GM23248 (cell line): ENCODE measurements at regions not wholly inside any gene's neighbourhood (a gene's known extent, or its start where the extent isn't known, plus 50 kb on each side); places are given as distances from the start of the nearest gene placed in this dataset.

Experiments used
- DNase-seq: peaks from one replicate; pipeline ENCODE4 v3.0.0-alpha.2; 2015
- H2AFZ ChIP-seq: fragments of 200-600 bp; sonication (generic); 2 replicates; pipeline ENCODE4 v1.6.1; 2016; ENCODE audit warnings: antibody characterized with exemption
- H3F3A ChIP-seq: fragments of 200-600 bp; sonication (generic); 2 replicates; pipeline ENCODE4 v1.6.1; 2016; ENCODE audit warnings: mild to moderate bottlenecking, antibody characterized with exemption, mixed run types; ENCODE audit not compliant: insufficient read depth
- H3K27ac ChIP-seq: fragments of 200-600 bp; sonication (generic); 2 replicates; pipeline ENCODE4 v1.5.1; 2016; ENCODE audit warnings: mild to moderate bottlenecking
- H3K27me3 ChIP-seq: fragments of 200-600 bp; sonication (generic); replicated peaks from 2 replicates; pipeline ENCODE4 v1.6.1; 2016; ENCODE audit warnings: mild to moderate bottlenecking; ENCODE audit not compliant: insufficient read depth
- H3K36me3 ChIP-seq: fragments of 200-600 bp; sonication (generic); 2 replicates; pipeline ENCODE4 v1.6.1; 2016; ENCODE audit warnings: low read depth, mild to moderate bottlenecking
- H3K4me1 ChIP-seq: fragments of 200-600 bp; sonication (generic); 2 replicates; pipeline ENCODE4 v1.6.1; 2016; ENCODE audit warnings: mild to moderate bottlenecking; ENCODE audit not compliant: insufficient read depth
- H3K4me2 ChIP-seq: fragments of 200-600 bp; sonication (generic); one replicate; pipeline ENCODE4 v1.6.1; 2016; ENCODE audit warnings: mild to moderate bottlenecking; ENCODE audit not compliant: unreplicated experiment
- H3K4me3 ChIP-seq: fragments of 200-600 bp; sonication (generic); 2 replicates; pipeline ENCODE4 v1.5.1; 2016; ENCODE audit warnings: mild to moderate bottlenecking
- H3K79me2 ChIP-seq: fragments of 200-600 bp; sonication (generic); 2 replicates; pipeline ENCODE4 v1.6.1; 2016; ENCODE audit warnings: mild to moderate bottlenecking; ENCODE audit not compliant: insufficient read depth
- H3K9ac ChIP-seq: fragments of 200-600 bp; sonication (generic); 2 replicates; pipeline ENCODE4 v1.6.1; 2016; ENCODE audit warnings: mild to moderate bottlenecking
- H3K9me2 ChIP-seq: fragments of 200-600 bp; sonication (generic); 2 replicates; pipeline ENCODE4 v1.6.1; 2016; ENCODE audit warnings: mixed run types, mild to moderate bottlenecking, moderate library complexity; ENCODE audit not compliant: insufficient read depth
- H3K9me3 ChIP-seq: fragments of 200-600 bp; sonication (generic); one replicate; pipeline ENCODE4 v1.6.1; 2017; ENCODE audit warnings: low read depth
- H4K20me1 ChIP-seq: fragments of 200-600 bp; sonication (generic); 2 replicates; pipeline ENCODE4 v1.6.0; 2016; ENCODE audit not compliant: insufficient read depth
- EZH2 ChIP-seq: fragments of 200-600 bp; sonication (generic); IDR thresholded peaks from 2 replicates; pipeline ENCODE4 v1.6.1; 2018; ENCODE audit warnings: antibody characterized with exemption, mild to moderate bottlenecking; ENCODE audit not compliant: insufficient read depth, poor library complexity, severe bottlenecking
- EZH2phosphoT487 ChIP-seq: fragments of 200-600 bp; sonication (generic); IDR thresholded peaks from 2 replicates; pipeline ENCODE4 v1.6.1; 2018; ENCODE audit warnings: antibody characterized with exemption, moderate library complexity, mild to moderate bottlenecking, low read depth; ENCODE audit not compliant: insufficient read depth
- WGBS, 2 experiments: methylation state at CpG; one replicate each; pipeline ENCODE4 v1.1.6; 2015 to 2017; ENCODE audit warnings: low lambda C conversion rate in 2 of 2, low coverage in 1 of 2; ENCODE audit errors: missing lambda C conversion rate in 2 of 2; 5-methylcytosine and 5-hydroxymethylcytosine counted together
- in situ Hi-C: fragments of 300-500 bp; cut with MboI; formaldehyde crosslinking; loops from 2 replicates; pipeline ENCODE4 v1.15.0; 2020

DNA sequence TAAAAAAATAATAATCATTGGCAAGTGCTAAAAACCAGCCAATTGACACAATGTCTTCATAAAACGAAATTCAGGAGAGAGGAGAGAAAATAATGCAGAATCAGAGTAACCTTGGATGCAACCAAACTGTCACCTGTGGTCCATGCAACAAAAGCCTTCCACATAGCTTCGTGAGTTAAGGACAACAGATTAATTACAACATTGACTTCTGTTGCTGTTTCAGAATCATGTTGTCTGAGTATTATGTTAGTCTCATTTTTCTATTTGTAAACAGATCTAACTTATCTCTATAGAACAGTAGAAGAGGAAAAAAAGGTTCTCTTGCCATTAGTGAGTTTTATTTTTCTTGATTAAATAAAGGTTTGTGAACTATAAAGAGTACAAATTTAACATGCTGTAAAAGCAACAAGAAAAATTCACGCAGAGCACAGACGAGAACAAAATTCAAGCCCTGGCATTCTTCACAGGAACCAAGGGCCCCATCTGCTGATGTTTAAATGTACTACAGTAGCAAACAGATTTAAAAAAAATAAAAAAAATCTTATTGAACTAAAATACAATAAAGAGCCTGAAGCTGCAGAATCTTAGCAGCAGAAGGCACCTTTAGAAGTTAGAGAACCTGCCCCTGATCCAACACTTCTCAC is 381.1 kb upstream of the PKN2 start:
- in situ Hi-C loops = no loop called here
- H3K27ac ChIP-seq = no peak overlapping the region
- H3F3A ChIP-seq = no peaks in the 10 kb centered on the region
- H3K4me1 ChIP-seq = no peaks in the 10 kb centered on the region
- TF ChIP-seq EZH2 (no peak), EZH2phosphoT487 (no peak)
- no peaks in the 10 kb centered on the region for H3K27me3 ChIP-seq
- no peaks in the 10 kb centered on the region for H3K9me3 ChIP-seq
- WGBS, 2 experiments = 13 to 20% methylated on average over 4 of the region's 4 CpGs
- H2AFZ ChIP-seq = peak overlapping the region; percentile 32; the same call in 1 of the 2 replicates
- no peak overlapping the region for H3K4me3 ChIP-seq
- DNase-seq = peak; percentile 80
- H4K20me1 ChIP-seq = no peaks in the 10 kb centered on the region
- no peaks in the 10 kb centered on the region for H3K79me2 ChIP-seq
- H3K4me2 ChIP-seq = no peak overlapping the region
- H3K36me3 ChIP-seq = no peaks in the 10 kb centered on the region
- H3K9me2 ChIP-seq = no peaks in the 10 kb centered on the region
- H3K9ac ChIP-seq = no peak overlapping the region

DNA sequence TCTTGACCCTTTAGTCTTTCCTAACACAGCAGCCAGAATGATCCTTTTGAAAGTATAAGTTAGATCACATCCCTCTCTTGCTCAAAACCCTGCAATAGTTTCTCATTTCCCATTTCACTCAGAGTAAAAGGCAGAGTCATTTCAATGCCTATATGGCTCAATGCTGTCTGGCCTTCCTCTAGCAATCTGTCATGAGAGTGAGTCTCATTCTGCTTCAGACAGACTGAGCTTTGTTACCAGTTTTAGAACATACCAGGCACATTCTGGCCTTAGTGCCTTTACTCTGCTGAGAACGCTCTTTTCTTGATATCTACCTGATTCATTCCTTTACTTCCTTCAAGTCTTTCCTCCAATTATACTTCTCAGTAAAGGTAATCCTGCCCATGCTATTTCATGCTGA is 372.8 kb upstream of the PKN2 start:
- H3K4me3 ChIP-seq = no peak overlapping the region
- TF ChIP-seq EZH2phosphoT487 = no peak

DNA sequence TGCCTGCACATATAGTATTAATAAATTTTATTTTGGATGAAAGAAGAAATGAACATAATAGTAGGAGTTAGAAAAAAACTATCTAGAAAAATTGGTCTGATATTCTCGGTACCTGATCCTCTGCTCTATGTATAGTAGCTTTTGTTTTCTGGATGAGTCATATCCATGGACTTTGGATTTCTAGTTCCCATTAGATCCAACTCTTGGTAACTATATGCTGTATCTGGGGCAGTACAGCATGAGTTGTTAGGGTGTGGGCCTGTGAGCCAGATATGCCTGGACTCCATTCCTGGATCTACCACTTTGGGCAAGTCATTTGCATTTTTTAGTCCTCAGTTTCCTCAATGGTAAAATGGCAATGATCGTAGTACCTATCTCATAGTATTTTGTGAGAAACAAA is 372.2 kb upstream of the PKN2 start:
- Histone ChIP-seq H3K9me2 (no peaks in the 10 kb centered on the region), H3K4me2 (no peak overlapping the region), H3K27me3 (no peaks in the 10 kb centered on the region), H3K36me3 (no peaks in the 10 kb centered on the region), H3K79me2 (no peaks in the 10 kb centered on the region), H3K4me3 (no peak overlapping the region), H4K20me1 (no peaks in the 10 kb centered on the region), H3K9ac (no peak overlapping the region), H3K9me3 (no peaks in the 10 kb centered on the region), H3F3A (no peaks in the 10 kb centered on the region), H2AFZ (no peak overlapping the region), H3K4me1 (no peaks in the 10 kb centered on the region), H3K27ac (no peak overlapping the region)
- in situ Hi-C loops = no loop called here
- WGBS, 2 experiments = 83 to 86% methylated on average over 2 of the region's 2 CpGs
- no peak for DNase-seq
- TF ChIP-seq EZH2 (no peak), EZH2phosphoT487 (no peak)

More for the DNA sequence above, 372.8 kb upstream of the PKN2 start:
- no peak overlapping the region for H3K9ac ChIP-seq
- no peak overlapping the region for H3K27ac ChIP-seq
- H3K36me3 ChIP-seq = no peaks in the 10 kb centered on the region
- WGBS, 2 experiments = 73 to 74% methylated on average over 1 of the region's 1 CpG
- H4K20me1 ChIP-seq = no peaks in the 10 kb centered on the region
- H3K4me2 ChIP-seq = no peak overlapping the region
- in situ Hi-C loops = no loop called here
- H3K4me1 ChIP-seq = no peaks in the 10 kb centered on the region
- DNase-seq = no peak
- H3K9me3 ChIP-seq = no peaks in the 10 kb centered on the region
- H3K9me2 ChIP-seq = no peaks in the 10 kb centered on the region
- H3K27me3 ChIP-seq = no peaks in the 10 kb centered on the region
- no peaks in the 10 kb centered on the region for H3K79me2 ChIP-seq
- H3F3A ChIP-seq = no peaks in the 10 kb centered on the region
- no peak overlapping the region for H2AFZ ChIP-seq

DNA sequence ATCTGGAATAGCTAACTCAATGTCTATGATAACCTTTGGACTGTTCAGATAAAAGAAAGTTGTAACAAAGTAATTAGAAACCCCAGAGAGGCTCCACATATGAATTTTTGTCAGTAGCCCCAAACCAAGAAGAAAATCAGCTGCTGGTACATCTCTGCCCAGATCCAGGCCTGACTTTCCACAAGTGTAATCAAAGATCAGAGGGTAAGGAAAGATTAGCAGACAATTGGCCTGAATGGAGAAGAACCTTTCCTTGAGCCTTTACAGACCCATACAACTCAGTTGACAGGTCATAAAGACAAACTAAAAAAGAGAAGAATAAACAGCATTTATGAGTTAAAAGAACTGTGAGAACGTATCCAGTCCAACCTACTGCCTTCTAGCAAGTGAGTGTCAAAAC is 366.7 kb upstream of the PKN2 start:
- WGBS, 2 experiments = 56 to 70% methylated on average over 1 of the region's 1 CpG
- TF ChIP-seq EZH2 (no peak), EZH2phosphoT487 (no peak)
- no peaks in the 10 kb centered on the region for H3K9me2 ChIP-seq

DNA sequence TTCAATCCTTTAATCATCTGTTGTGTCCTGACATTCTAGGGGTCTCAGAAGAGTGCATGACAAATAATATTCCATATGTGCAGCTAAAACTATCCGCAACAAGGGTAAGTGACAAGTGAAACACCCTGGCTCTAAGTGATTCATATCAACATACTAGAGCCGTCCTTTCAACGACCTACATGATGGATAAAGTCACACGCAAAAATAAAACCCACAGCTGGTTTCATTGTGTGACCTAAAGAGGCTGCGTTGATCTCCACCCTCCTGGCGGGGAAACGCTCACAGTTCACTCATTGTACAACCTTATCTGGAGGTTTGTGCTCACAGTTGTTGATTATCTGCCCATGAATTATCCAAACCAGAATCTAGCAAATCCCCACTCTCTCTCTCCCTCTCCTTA is 365.3 kb upstream of the PKN2 start:
- DNase-seq = no peak
- Histone ChIP-seq H3K4me1 (no peaks in the 10 kb centered on the region), H3K9me2 (no peaks in the 10 kb centered on the region), H3K9ac (no peak overlapping the region), H3K36me3 (no peaks in the 10 kb centered on the region), H2AFZ (no peak overlapping the region), H3K79me2 (no peaks in the 10 kb centered on the region), H3K9me3 (no peaks in the 10 kb centered on the region), H3K27me3 (no peaks in the 10 kb centered on the region), H3K4me3 (no peak overlapping the region), H3K27ac (no peak overlapping the region), H4K20me1 (no peaks in the 10 kb centered on the region), H3F3A (no peaks in the 10 kb centered on the region), H3K4me2 (no peak overlapping the region)
- 88 to 93% methylated on average over 7 of the region's 7 CpGs for WGBS, 2 experiments
- in situ Hi-C loops = no loop called here
- TF ChIP-seq EZH2phosphoT487 (no peak), EZH2 (no peak)

More for the DNA sequence above, 366.7 kb upstream of the PKN2 start:
- Histone ChIP-seq H2AFZ (no peak overlapping the region), H3K27ac (no peak overlapping the region), H3K9ac (no peak overlapping the region), H3K9me3 (no peaks in the 10 kb centered on the region), H3K4me2 (no peak overlapping the region), H3K36me3 (no peaks in the 10 kb centered on the region), H3K79me2 (no peaks in the 10 kb centered on the region), H4K20me1 (no peaks in the 10 kb centered on the region), H3K27me3 (no peaks in the 10 kb centered on the region), H3F3A (no peaks in the 10 kb centered on the region), H3K4me3 (no peak overlapping the region), H3K4me1 (no peaks in the 10 kb centered on the region)
- DNase-seq = no peak
- in situ Hi-C loops = no loop called here
